ENCODE measurements at regions not wholly inside any gene's neighbourhood (a gene's known extent, or its start where the extent isn't known, plus 50 kb on each side); places are given as distances from the start of the nearest gene placed in this dataset.
"Not testable (repeated sequence)": the region's sequence is repeated elsewhere in the genome, so short reads cannot be mapped to it uniquely, and the experiment has no call there.

GRCh38 chr7:82701949-82702348, 258.4 kb upstream of the CACNA2D1 start:
- DNase-seq = no peak

DNA sequence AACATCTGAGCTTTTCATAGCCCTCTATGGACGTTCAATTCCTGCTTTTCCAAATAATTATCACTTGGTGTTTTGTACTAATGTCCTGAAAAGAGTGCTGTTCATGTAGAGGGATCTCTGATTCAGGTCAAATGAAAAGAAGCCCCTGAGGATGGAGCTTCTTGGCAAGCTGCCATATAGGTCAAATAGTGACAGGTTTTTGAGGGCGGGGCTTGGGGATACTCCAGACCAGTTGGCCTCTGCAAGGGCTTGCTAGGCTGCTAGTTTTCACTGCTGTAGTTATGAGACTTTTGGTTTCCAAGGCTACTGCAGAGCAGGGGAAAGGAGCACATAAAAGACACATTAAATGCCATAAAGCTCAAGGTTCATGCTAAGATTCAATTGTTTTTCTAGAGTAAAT, 257.2 kb upstream of the CACNA2D1 start:
- DNase-seq = no peak

DNA sequence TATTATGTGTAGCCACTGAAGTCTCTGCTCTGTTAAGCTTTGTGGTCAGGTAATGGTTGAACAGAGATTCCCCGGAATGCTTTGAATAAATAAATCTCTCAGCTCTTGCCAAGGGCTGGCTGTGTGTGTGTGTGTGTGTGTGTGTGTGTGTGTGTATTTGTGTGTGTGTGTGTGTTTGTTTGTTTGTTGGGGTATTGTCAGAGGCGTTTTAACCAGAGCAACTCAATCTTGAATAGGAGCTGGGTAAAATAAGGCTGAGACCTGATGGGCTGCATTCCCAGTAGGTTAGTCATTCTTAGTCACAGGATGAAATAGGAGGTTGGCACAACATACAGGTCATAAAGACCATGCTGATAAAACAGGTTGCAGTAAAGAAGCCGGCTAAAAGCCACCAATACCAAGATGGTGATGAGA, 256.2 kb upstream of the CACNA2D1 start:
- no peak for DNase-seq

GRCh38 chr7:82697897-82698296, 254.3 kb upstream of the CACNA2D1 start:
- DNase-seq = no peak

DNA sequence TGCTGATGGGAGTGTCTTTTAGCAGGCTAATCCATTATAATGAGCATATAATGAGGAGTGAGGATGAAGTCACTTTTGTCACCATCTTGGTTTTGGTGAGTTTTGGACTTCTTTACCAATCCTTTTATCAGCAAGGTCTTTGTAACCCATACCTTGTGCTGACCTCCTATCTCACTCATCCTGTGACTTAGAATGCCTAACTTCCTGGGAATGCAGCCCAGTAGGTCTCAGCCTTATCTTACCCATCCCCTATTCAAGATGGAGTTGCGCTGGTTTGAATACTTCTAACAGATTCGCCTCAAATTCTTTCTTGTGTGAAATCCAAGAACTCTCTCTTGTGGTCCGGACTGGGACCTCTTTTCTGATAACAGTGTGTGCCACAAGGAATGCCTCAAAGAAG, 253.1 kb upstream of the CACNA2D1 start:
- DNase-seq = no peak

DNA sequence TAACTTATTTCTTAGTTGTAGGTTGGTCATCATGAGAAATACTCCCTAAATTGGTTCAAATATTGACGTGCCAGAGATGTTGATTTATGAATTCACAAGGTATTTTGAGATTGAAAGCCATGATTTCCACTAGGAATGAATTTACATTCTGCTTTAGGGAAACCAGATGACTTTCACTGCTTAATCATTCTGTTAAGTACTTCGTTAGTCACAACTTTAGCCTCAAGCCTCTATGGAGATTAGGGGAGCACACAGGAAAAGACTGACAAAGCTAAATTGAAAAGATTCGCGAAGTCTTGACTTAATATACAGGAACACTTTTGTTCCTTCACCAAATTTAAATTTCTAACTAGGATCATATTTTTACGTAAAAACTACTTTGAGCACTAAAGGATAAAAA, 250.4 kb upstream of the CACNA2D1 start:
- no peak for DNase-seq

GRCh38 chr7:82690929-82691328, 247.4 kb upstream of the CACNA2D1 start:
- DNase-seq = no peak

GRCh38 chr7:82685214-82685613, 241.6 kb upstream of the CACNA2D1 start:
- no peak for DNase-seq

GRCh38 chr7:82678716-82679115, 235.1 kb upstream of the CACNA2D1 start:
- no peak for DNase-seq

GRCh38 chr7:82678259-82678658, 234.7 kb upstream of the CACNA2D1 start:
- DNase-seq = no peak

DNA sequence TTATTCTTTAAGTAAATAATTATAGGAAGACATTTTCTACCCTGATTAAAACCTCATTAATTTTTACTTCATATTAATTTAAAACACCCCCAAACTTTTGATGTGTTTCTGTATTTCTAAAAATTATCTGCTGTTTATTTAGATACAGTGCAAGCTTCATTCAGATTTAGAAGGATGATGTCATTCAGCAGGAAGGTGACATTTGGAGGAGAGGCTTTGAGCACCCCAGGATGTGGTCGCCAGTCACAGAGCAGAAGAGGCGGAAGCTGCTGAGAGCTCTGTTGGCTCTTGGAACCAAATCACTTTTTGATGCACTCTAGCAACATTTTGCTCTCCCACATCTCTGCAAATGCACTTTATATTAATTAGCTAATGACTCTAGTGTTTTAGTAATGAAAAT, 233.9 kb upstream of the CACNA2D1 start:
- DNase-seq = peak; percentile 13

GRCh38 chr7:82676777-82677463, 233.3 kb upstream of the CACNA2D1 start:
- DNase-seq = no peak

- no peak for DNase-seq
Observed at GRCh38 chr7:82675396-82675795, 231.8 kb upstream of the CACNA2D1 start.

- DNase-seq = no peak
Observed at GRCh38 chr7:82674268-82674667, 230.7 kb upstream of the CACNA2D1 start.

- DNase-seq = no peak
Observed at GRCh38 chr7:82672078-82672477, 228.5 kb upstream of the CACNA2D1 start.

DNA sequence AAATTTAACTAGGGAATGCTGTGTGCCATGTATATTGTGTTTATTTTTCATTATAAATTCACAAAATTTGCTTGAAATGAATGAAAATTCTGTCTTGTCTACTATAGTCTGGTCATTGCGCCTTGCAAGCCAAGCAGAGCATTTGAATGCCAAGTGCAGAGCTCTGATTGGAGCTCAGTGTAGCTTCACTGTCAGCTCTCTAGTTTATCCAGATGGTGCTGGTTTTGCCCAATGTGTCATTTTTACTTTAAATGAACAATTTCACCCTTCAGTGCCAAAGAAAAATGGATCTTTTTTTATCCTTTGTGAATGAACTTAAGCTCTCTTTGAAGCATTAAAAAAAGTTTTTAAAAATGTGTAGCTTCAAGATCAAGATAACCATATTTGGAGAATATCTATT, 225.6 kb upstream of the CACNA2D1 start:
- DNase-seq = no peak

- no peak for DNase-seq
Observed at GRCh38 chr7:82668676-82669075, 225.1 kb upstream of the CACNA2D1 start.

GRCh38 chr7:82665966-82666507, 222.5 kb upstream of the CACNA2D1 start:
- DNase-seq = no peak

GRCh38 chr7:82655965-82656364, 212.4 kb upstream of the CACNA2D1 start:
- no peak for DNase-seq

DNA sequence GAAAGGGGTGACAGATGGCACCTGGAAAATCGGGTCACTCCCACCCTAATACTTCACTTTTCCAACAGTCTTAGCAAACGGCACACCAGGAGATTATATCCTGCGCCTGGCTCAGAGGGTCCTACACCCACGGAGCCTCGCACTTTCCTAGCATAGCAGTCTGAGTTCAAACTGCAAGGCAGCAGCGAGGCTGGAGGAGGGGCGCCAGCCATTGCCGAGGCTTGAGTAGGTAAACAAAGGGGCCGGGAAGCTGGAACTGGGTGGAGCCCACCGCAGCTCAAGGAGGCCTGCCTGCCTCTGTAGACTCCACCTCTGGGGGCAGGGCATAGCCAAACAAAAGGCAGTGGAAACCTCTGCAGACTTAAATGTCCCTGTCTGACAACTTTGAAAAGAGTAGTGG, 206.5 kb upstream of the CACNA2D1 start:
- not testable (repeated sequence) for DNase-seq

DNA sequence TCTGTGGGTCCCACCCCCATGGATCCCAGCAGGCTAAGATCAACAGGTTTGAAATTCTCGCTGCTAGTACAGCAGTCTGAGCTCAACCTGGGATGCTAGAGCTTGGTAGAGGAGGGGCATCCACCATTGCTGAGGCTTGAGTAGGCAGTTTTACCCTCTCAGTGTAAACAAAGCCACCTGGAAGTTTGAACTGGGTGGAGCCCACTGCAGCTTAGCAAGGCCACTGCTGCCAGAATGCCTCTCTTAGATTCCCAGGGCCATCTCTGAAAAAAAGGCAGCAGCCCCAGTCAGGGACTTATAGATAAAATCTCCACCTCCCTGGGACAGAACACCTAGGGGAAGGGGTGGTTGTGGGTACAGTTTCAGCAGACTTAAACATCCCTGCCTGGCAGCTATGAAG, 190.0 kb upstream of the CACNA2D1 start:
- no peak for DNase-seq

DNA sequence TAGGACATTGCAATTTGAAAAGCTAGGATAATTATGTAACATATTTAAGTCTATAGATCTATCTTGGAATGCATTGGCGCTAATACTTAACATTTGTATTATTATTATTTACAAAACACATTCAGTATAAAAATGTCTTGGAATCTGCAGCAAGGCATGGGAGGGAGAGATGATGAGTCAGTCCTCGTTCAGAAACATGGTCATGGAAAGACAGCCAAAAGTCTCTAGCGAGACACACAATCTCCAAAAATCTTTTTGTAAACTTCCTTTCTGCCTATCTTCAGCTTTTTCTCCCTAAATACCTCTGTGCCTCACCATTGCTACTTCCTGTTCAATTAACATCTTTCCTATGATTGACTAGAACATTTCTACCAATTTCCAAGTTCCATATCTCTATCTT, 188.4 kb upstream of the CACNA2D1 start:
- DNase-seq = no peak

- no peak for DNase-seq
Observed at GRCh38 chr7:82629583-82629982, 186.0 kb upstream of the CACNA2D1 start.

GRCh38 chr7:82625377-82625776, 181.8 kb upstream of the CACNA2D1 start:
- no peak for DNase-seq

- DNase-seq = no peak
Observed at GRCh38 chr7:82624965-82625364, 181.4 kb upstream of the CACNA2D1 start.

Measured in T-helper 9 cell (primary cell).